ENCODE measurements at regions not wholly inside any gene's neighbourhood (a gene's known extent, or its start where the extent isn't known, plus 50 kb on each side); places are given as distances from the start of the nearest gene placed in this dataset.
"Not testable (repeated sequence)": the region's sequence is repeated elsewhere in the genome, so short reads cannot be mapped to it uniquely, and the experiment has no call there.

GRCh38 chr5:84790406-84790805 is 405.7 kb upstream of the EDIL3 start:
- DNase-seq (ENCODE audit: low read depth in 2 of 2) = no peak

DNA sequence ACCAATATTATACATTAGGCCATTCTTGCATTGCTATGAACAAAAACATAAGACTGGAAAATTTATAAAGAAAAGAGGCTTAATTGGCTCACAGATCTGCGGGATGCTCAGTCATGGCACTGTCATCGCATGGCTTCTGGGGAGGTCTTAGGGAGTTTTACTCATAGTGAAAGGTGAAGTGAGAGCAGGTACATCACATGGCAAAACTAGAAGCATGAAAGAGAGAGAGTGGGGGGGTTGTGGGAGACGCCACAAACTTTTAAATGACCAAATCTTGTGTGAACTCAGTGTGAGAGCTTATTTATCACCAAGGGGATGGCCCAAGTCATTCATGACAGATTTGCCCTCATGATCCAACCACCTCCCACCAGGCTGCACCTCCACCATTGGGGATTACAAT is 398.3 kb upstream of the EDIL3 start:
- no peak for DNase-seq (ENCODE audit: low read depth in 2 of 2)

- peak; percentile 4 to 5 for DNase-seq (ENCODE audit: low read depth in 2 of 2)
Observed at GRCh38 chr5:84779186-84779585, 394.5 kb upstream of the EDIL3 start.

DNA sequence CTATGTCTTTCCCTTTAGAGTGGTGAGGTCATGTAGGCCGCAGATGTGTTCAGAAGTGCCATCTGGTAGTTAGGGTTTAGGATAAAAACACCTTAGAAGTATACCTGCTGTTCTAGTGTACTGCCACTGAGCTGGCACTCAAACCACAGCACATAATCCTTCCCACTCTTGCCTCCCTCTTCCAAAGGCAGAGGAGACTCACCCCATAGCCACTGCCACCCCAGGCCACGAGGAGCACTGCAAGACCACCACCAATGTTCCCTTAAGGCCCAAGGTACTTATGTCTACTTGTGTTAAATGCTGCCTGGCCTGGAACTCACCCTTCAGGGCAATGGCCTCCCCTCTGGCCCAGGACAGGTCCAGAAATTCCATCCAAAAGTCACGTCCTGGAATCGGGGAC is 379.5 kb upstream of the EDIL3 start:
- DNase-seq (ENCODE audit: low read depth in 2 of 2) = no peak

DNA sequence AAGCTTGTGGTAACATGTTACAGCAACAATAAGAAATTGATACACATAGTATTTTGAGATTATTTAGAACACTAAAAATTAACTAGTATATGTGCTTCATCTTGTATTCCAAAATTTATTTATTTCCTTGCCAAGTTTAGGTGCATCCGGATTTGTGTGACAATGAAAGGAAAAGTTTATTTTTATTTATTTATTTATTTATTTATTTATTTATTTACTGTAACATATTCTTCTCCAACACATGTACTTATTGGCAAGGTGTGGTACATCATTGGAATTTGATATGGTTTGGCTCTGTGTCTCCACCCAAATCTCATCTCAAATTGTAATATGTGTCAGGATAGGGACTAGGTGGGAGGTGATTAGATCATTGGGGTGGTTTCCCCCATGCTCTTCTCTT is 373.3 kb upstream of the EDIL3 start:
- no peak for DNase-seq (ENCODE audit: low read depth in 2 of 2)

DNA sequence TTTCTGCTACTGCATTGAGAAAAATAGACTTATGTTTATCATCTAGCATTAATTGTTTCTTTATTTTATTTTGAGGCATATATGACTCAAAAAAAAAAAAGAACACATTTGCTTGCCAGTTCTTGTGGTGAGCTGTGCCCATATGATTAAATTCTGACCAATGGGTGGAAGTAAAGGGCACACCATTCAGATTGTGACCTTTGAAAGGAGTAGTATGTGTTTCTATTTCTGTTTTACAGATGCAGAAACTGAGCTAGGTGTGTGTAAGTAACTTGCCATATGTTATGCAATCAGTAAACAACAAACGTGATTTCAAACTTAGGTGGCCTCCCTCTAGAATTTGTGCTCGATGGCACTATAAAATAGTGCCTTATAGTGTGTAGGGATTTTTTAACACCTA is 368.1 kb upstream of the EDIL3 start:
- DNase-seq (ENCODE audit: low read depth in 2 of 2) = no peak

- no peak for DNase-seq (ENCODE audit: low read depth in 2 of 2)
Observed at GRCh38 chr5:84748313-84748712, 363.6 kb upstream of the EDIL3 start.

GRCh38 chr5:84746280-84746679 is 361.6 kb upstream of the EDIL3 start:
- not testable (repeated sequence) for DNase-seq (ENCODE audit: low read depth in 2 of 2)

- no peak for DNase-seq (ENCODE audit: low read depth in 2 of 2)
Observed at GRCh38 chr5:84741056-84741455, 356.4 kb upstream of the EDIL3 start.

DNA sequence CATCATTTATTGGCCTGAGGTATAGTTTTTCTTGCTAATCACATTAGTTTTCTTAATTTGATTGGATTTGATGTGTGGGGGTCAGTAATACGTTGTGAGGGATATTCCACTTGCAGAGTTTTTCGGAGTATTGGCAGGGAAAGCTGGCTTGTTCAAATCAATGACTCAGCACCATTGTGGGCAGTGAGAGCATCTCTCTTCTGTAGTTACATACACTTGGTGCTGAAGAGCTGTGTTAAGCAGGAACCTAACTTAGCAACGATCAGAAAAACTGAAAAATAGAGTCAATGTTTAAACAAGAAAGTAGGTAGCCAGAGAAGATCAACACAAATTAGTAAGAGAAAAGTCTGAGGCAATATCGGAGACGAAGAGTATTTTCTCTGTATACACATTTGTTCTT is 344.6 kb upstream of the EDIL3 start:
- DNase-seq (ENCODE audit: low read depth in 2 of 2) = peak in 1 of 2 experiments; percentile 3

DNA sequence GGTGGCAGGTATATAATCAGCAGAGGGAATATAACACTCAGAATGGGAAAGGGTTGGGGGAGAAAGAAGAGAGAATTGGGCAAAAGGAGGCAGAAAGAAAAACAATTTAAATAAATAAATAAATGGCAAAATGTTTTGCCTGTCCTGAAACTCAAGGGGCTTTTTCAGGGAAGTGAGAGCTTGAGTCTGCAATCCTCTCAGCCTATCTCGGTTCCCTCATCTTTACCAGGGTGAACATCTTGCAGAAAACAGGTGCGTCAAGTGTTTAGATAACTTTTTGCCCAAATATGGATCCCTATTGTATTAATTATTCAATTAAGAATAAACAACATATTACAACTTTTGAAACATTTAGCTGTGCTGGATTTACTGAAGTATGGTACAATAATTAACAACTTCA is 343.0 kb upstream of the EDIL3 start:
- no peak for DNase-seq (ENCODE audit: low read depth in 2 of 2)

- DNase-seq (ENCODE audit: low read depth in 2 of 2) = no peak
Observed at GRCh38 chr5:84725946-84726570, 341.4 kb upstream of the EDIL3 start.

DNA sequence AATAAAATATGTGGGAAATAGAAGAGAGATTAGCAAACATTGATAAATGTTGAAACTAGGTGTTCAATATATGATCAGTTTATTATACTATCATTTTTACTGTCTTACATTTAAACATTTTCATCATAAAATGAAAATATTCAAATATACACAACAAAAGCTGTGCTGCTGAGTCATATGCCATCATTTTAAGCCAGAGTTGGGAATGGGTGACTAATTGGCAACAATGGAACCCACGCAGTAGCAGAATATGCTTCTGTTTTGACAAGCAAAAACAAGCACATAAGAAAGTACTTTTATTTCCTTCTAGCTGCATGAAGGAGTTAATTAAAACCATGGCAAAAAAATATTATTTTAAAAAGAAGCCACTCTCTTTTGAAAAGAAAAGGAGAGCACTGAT is 340.0 kb upstream of the EDIL3 start:
- DNase-seq (ENCODE audit: low read depth in 2 of 2) = peak; percentile 24 to 26

DNA sequence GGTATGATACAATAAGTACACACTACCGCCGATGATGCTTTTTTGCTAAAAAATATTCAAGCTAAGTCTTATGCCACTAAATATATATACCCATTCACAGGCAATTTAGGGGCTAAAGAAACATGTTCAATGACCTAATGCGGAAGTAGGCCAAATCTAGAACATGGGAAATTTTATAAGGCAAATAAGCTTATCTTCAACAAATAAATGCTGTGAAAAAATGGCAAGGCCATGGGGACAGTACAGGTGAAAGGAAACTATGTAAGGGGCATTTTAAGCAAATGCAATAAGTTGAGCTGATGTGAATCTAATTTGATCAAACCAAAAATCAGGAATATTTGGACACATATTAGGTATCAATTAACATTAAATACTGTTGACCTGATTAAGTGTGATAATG is 339.5 kb upstream of the EDIL3 start:
- no peak for DNase-seq (ENCODE audit: low read depth in 2 of 2)

DNA sequence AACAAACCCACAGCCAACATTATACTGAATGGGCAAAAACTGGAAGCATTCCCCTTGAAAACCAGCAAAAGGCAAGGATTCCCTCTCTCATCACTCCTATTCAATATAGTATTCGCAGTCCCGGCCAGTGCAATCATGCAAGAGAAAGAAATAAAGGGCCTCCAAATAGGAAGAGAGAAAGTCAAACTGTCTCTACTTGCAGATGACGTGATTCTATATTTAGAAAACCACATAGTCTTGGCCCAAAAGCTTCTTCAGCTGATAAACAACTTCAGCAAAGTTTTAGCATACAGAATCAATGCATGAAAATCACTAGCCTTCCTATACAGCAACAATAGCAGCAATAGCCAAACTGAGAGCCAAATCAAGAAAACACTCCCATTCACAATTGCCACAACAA is 333.7 kb upstream of the EDIL3 start:
- no peak for DNase-seq (ENCODE audit: low read depth in 2 of 2)

- no peak for DNase-seq (ENCODE audit: low read depth in 2 of 2)
Observed at GRCh38 chr5:84715686-84716085, 331.0 kb upstream of the EDIL3 start.

GRCh38 chr5:84715091-84715490 is 330.4 kb upstream of the EDIL3 start:
- peak in 1 of 2 experiments; percentile 8 for DNase-seq (ENCODE audit: low read depth in 2 of 2)

DNA sequence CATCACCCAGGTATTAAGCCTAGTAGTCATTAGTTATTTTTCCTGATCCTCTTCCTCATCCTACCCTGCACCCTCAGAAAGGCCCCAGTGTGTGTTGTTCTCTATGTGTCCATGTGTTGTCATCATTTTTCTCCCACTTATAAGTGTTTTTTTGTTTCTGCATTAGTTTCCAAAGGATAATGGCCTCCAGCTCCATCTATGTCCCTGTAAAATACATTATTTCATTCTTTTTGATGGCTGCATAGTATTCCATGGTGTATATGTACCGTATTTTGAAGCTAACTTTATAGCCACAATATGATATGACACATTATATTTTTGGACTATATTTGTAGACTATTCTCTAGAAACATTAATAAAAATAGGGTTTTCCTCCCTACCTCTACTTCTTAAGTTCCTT is 324.4 kb upstream of the EDIL3 start:
- no peak for DNase-seq (ENCODE audit: low read depth in 2 of 2)

DNA sequence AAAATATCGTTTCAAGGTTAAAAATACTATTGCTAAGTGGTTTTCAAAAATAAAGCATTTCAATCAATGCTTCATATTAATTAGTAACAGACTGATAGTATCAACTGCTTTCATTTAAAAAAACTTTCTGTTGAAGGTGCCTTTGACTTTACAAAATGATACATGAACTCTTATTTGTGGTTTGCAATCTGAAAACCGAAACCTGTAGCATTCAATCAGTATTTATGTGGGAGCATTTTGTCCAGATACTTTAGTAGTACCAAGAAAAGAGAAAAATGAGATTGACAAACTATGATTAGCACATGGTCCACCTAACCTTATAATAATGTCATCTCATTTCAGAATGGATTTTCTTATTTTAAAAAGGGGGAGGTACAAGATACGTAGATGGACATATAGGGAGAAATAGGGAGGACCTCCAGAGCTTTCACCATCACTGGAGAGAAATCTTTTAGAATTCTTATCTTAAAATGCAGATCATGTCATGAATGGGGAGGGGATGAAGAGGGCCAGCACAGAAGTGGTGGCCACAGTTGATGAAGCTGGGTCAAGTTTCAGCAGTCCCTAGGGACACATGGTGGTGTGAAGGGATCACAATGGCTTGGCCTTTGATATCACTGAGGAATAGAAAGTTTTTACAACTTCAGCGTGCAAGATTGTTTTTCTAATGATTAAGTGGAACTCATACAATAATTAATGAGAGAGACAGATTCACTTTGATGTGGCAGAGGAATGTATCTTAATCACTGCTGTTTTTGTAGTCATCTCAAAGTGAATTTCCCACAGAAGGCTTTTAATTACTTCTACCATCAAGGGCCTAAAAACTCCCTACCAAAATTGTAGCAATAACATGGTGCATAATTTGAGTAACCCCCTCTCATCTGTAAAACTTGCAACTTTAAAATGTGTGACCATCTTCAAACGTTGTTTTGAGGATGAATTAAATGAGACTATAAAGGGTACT is 322.3 kb upstream of the EDIL3 start:
- DNase-seq (ENCODE audit: low read depth in 2 of 2) = no peak

- DNase-seq (ENCODE audit: low read depth in 2 of 2) = not testable (repeated sequence)
Observed at GRCh38 chr5:84700545-84700944, 315.9 kb upstream of the EDIL3 start.

- no peak for DNase-seq (ENCODE audit: low read depth in 2 of 2)
Observed at GRCh38 chr5:84696651-84697050, 312.0 kb upstream of the EDIL3 start.

GRCh38 chr5:84695330-84695729 is 310.6 kb upstream of the EDIL3 start:
- DNase-seq (ENCODE audit: low read depth in 2 of 2) = no peak

DNA sequence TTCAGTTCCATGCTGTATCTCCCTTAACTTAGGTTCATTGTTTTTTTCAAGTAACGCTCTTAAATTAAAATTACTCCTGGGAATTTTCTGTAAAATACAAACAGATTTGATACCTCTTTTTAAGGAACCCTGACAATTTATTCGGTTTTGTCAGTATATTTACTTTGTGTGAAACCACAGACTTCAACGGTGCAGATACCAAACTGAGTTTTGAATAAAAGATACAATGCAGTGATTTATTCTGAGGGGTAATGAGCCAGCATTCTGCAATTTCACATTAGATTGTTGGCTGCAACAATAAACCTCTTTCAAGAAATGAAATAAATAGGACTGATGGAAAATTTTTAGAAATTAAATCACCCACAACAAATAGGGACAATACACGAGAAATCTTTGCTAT is 308.6 kb upstream of the EDIL3 start:
- no peak for DNase-seq (ENCODE audit: low read depth in 2 of 2)
